Spleen (tissue), 11 donors: ENCODE measurements at regions not wholly inside any gene's neighbourhood (a gene's known extent, or its start where the extent isn't known, plus 50 kb on each side); places are given as distances from the start of the nearest gene placed in this dataset.

ENCODE experiments used
- DNase-seq: peaks from one replicate; pipeline ENCODE4 v3.0.0-alpha.2; 2020
- H3K27ac ChIP-seq, 8 donors: fragments of 200-600 bp; sonication (generic) in 7 of 8; 1 replicate in 4 of 8; 2 replicates in 4 of 8; pipeline versions ENCODE4 v1.5.0 to v1.8.0; 2016 to 2021; ENCODE audit warnings: inconsistent platforms in 4 of 8, mild to moderate bottlenecking in 4 of 8, moderate library complexity in 1 of 8
- H3K27me3 ChIP-seq, 7 donors: fragments of 200-600 bp; sonication (generic) in 6 of 7; replicated peaks in 1 of 7; 1 replicate in 4 of 7; 2 replicates in 3 of 7; pipeline versions ENCODE4 v1.5.0 to v1.8.0; 2016 to 2021; ENCODE audit warnings: inconsistent platforms in 3 of 7, mild to moderate bottlenecking in 1 of 7
- H3K36me3 ChIP-seq, 6 donors: fragments of 200-600 bp; sonication (generic) in 5 of 6; 1 replicate in 4 of 6; 2 replicates in 2 of 6; pipeline versions ENCODE4 v1.5.0 to v1.8.0; 2016 to 2021; ENCODE audit warnings: inconsistent platforms in 2 of 6
- H3K4me1 ChIP-seq, 6 donors: fragments of 200-600 bp; sonication (generic) in 5 of 6; 1 replicate in 3 of 6; 2 replicates in 3 of 6; pipeline versions ENCODE4 v1.5.0 to v1.8.0; 2016 to 2021; ENCODE audit warnings: inconsistent platforms in 3 of 6
- H3K4me3 ChIP-seq, 8 donors: fragments of 200-600 bp; sonication (generic) in 7 of 8; 1 replicate in 4 of 8; 2 replicates in 4 of 8; pipeline versions ENCODE4 v1.5.0 to v1.8.0; 2016 to 2021; ENCODE audit warnings: inconsistent platforms in 4 of 8, mild to moderate bottlenecking in 4 of 8, moderate library complexity in 2 of 8
- H3K9me3 ChIP-seq, 8 donors: fragments of 200-600 bp; sonication (generic) in 7 of 8; 1 replicate in 4 of 8; 2 replicates in 4 of 8; pipeline versions ENCODE4 v1.5.0 to v1.8.0; 2016 to 2021; ENCODE audit warnings: inconsistent platforms in 4 of 8
- CTCF ChIP-seq, 11 experiments: fragments of 200-600 bp in 7 of 11; fragments of 450-650 bp in 4 of 11; sonication (generic) in 4 of 11; IDR thresholded peaks in 8 of 11; conservative IDR thresholded peaks in 3 of 11; 1 replicate in 7 of 11; 2 replicates in 4 of 11; pipeline versions ENCODE4 v1.4.0 to v1.8.0; 2016 to 2021; ENCODE audit warnings: antibody characterized with exemption in 11 of 11, inconsistent platforms in 4 of 11, mild to moderate bottlenecking in 1 of 11
- POLR2A ChIP-seq, 3 donors: fragments of 450-650 bp; IDR thresholded peaks; one replicate each; pipeline ENCODE4 v1.5.1; 2017; ENCODE audit warnings: antibody characterized with exemption in 3 of 3, mild to moderate bottlenecking in 1 of 3
- POLR2AphosphoS5 ChIP-seq, 3 donors: sonication (generic); formaldehyde crosslinking; IDR thresholded peaks; one replicate each; pipeline ENCODE4 v1.5.1; 2017; ENCODE audit warnings: antibody characterized with exemption in 3 of 3
- WGBS, 5 donors: extraction: QIAGEN DNeasy Blood & Tissue Kit in 3 of 5; methylation state at CpG; one replicate each; pipeline versions ENCODE4 v1.1.5 to v1.1.7; 2013 to 2018; 5-methylcytosine and 5-hydroxymethylcytosine counted together
- intact Hi-C: fragments of 100-400 bp; cut with DNase I; formaldehyde crosslinking; loops from one replicate; pipeline ENCODE4 v1.15.0; 2023; ENCODE audit warnings: low total_unique reads
- donor health status: healthy with polysubstance abuse.
- donor health status: DM: no; HTN: no; CAD: no; lungs with moderate emphysema.
- donor health status: DM: no; HTN: no; CAD: no.
- donor health status: Bipolar disorder and iron deficiency.
- donor health status: healthy.
- donor health status: DM: no; HTN: no; CAD: no.
- donor health status: DM: yes; HTN: yes; CAD: no.

- Histone ChIP-seq H3K9me3 (no peaks in the 10 kb centered on the region), H3K4me3 (no peak overlapping the region), H3K4me1 (no peaks in the 10 kb centered on the region), H3K36me3 (no peaks in the 10 kb centered on the region), H3K27ac (no peak overlapping the region), H3K27me3 (no peaks in the 10 kb centered on the region)
- 45 to 65% (median 54%) methylated on average over 5 of the region's 5 CpGs for WGBS, 5 donors
- no peak for DNase-seq
- TF ChIP-seq POLR2A (IDR thresholded peaks at IDR 0.05), result no peak
- TF ChIP-seq CTCF (IDR thresholded peaks at IDR 0.05 in 8 of 11, conservative IDR thresholded peaks at IDR 0.05 in 3 of 11), result no peak
- TF ChIP-seq POLR2AphosphoS5 (IDR thresholded peaks at IDR 0.05), result no peak
- intact Hi-C loops, result no loop called here
Measured at GRCh38 chr18:35770376-35771014, 189.0 kb downstream of the GALNT1 start.

- Histone ChIP-seq H3K27ac (no peak overlapping the region), H3K4me3 (no peak overlapping the region), H3K36me3 (no peaks in the 10 kb centered on the region), H3K4me1 (no peaks in the 10 kb centered on the region), H3K27me3 (no peaks in the 10 kb centered on the region), H3K9me3 (no peaks in the 10 kb centered on the region)
- 77 to 85% (median 81%) methylated on average over 4 of the region's 4 CpGs for WGBS, 5 donors
- no peak for TF ChIP-seq CTCF (IDR thresholded peaks at IDR 0.05 in 8 of 11, conservative IDR thresholded peaks at IDR 0.05 in 3 of 11)
- TF ChIP-seq POLR2AphosphoS5 (IDR thresholded peaks at IDR 0.05), result no peak
- TF ChIP-seq POLR2A (IDR thresholded peaks at IDR 0.05), result no peak
- no peak for DNase-seq
- intact Hi-C loops, result no loop called here
Measured at GRCh38 chr18:35771172-35771571, 189.6 kb downstream of the GALNT1 start.

- WGBS, 5 donors, result 40 to 77% (median 55%) methylated on average over 2 of the region's 2 CpGs
- H3K27ac ChIP-seq, result no peak overlapping the region
- H3K4me1 ChIP-seq, result no peaks in the 10 kb centered on the region
- DNase-seq, result no peak
- H3K36me3 ChIP-seq, result no peaks in the 10 kb centered on the region
- intact Hi-C loops, result no loop called here
- H3K27me3 ChIP-seq, result peaks cover 0 to 29% (median 0%) of the 10 kb centered on the region in 7 donors
- TF ChIP-seq POLR2AphosphoS5 (IDR thresholded peaks at IDR 0.05) (no peak), POLR2A (IDR thresholded peaks at IDR 0.05) (no peak), CTCF (IDR thresholded peaks at IDR 0.05 in 8 of 11, conservative IDR thresholded peaks at IDR 0.05 in 3 of 11) (no peak)
- no peaks in the 10 kb centered on the region for H3K9me3 ChIP-seq
- no peak overlapping the region for H3K4me3 ChIP-seq
Measured at GRCh38 chr18:35775887-35776286, 194.3 kb downstream of the GALNT1 start.

- intact Hi-C loops, result no loop called here
- no peak for TF ChIP-seq POLR2A (IDR thresholded peaks at IDR 0.05)
- 88 to 98% (median 93%) methylated on average over 2 of the region's 2 CpGs for WGBS, 5 donors
Measured at GRCh38 chr18:35776473-35776872, 194.9 kb downstream of the GALNT1 start.

More at GRCh38 chr18:35776473-35776872, 194.9 kb downstream of the GALNT1 start:
- H3K4me1 ChIP-seq, result no peaks in the 10 kb centered on the region
- peaks cover 0 to 34% (median 0%) of the 10 kb centered on the region in 7 donors for H3K27me3 ChIP-seq
- H3K4me3 ChIP-seq, result no peak overlapping the region
- no peaks in the 10 kb centered on the region for H3K9me3 ChIP-seq
- H3K36me3 ChIP-seq, result no peaks in the 10 kb centered on the region
- no peak overlapping the region for H3K27ac ChIP-seq
- DNase-seq, result no peak
